SKM-1 (cell line): ENCODE measurements at regions not wholly inside any gene's neighbourhood (a gene's known extent, or its start where the extent isn't known, plus 50 kb on each side); places are given as distances from the start of the nearest gene placed in this dataset.

Experiments
- DNase-seq: peaks from one replicate; lab custom pipeline; 2025; ENCODE audit not compliant: unreplicated experiment; lab: John Stamatoyannopoulos, UW

GRCh38 chr2:58862244-58862643, 621.1 kb upstream of the FANCL start:
- DNase-seq = no peak

GRCh38 chr2:58860586-58860985, 619.5 kb upstream of the FANCL start:
- DNase-seq = no peak

- DNase-seq = no peak
These were observed 615.0 kb upstream of the FANCL start for GRCh38 chr2:58856100-58856499.

GRCh38 chr2:58853420-58853819, 612.3 kb upstream of the FANCL start:
- no peak for DNase-seq

GRCh38 chr2:58852905-58853304, 611.8 kb upstream of the FANCL start:
- no peak for DNase-seq

- DNase-seq = no peak
These were observed 611.1 kb upstream of the FANCL start for GRCh38 chr2:58852243-58852642.

- no peak for DNase-seq
These were observed 610.5 kb upstream of the FANCL start for GRCh38 chr2:58851598-58851997.

GRCh38 chr2:58845011-58845410, 603.9 kb upstream of the FANCL start:
- no peak for DNase-seq

- no peak for DNase-seq
These were observed 601.5 kb upstream of the FANCL start for GRCh38 chr2:58842501-58843155.

- DNase-seq = no peak
These were observed 593.3 kb upstream of the FANCL start for GRCh38 chr2:58834404-58834803.

GRCh38 chr2:58826795-58827194, 585.7 kb upstream of the FANCL start:
- DNase-seq = no peak

GRCh38 chr2:58812771-58813344, 571.7 kb upstream of the FANCL start:
- DNase-seq = no peak

- DNase-seq = no peak
These were observed 564.0 kb upstream of the FANCL start for GRCh38 chr2:58805126-58805525.

GRCh38 chr2:58803192-58803591, 562.1 kb upstream of the FANCL start:
- no peak for DNase-seq

GRCh38 chr2:58800881-58801280, 559.8 kb upstream of the FANCL start:
- no peak for DNase-seq

GRCh38 chr2:58798676-58799208, 557.6 kb upstream of the FANCL start:
- no peak for DNase-seq

GRCh38 chr2:58796239-58796910, 555.2 kb upstream of the FANCL start:
- no peak for DNase-seq

- DNase-seq = no peak
These were observed 553.8 kb upstream of the FANCL start for GRCh38 chr2:58794916-58795315.

GRCh38 chr2:58794103-58794502, 553.0 kb upstream of the FANCL start:
- no peak for DNase-seq

GRCh38 chr2:58788402-58788801, 547.3 kb upstream of the FANCL start:
- DNase-seq = no peak

GRCh38 chr2:58770846-58771245, 529.7 kb upstream of the FANCL start:
- no peak for DNase-seq

- no peak for DNase-seq
These were observed 528.7 kb upstream of the FANCL start for GRCh38 chr2:58769864-58770234.
